ENCODE measurements at regions not wholly inside any gene's neighbourhood (a gene's known extent, or its start where the extent isn't known, plus 50 kb on each side); places are given as distances from the start of the nearest gene placed in this dataset.

- H3K4me3 ChIP-seq (replicated peaks in 1 of 3; ENCODE audit: insufficient read depth in 1 of 3, low read depth in 2 of 3, low read length in 3 of 3) = no peak overlapping the region
- no TSS peak for BruUV-seq (replicated peaks)
- ATAC-seq (no peak), FAIRE-seq (no peak), DNase-seq (ENCODE audit: low spot score) (no peak)
- no peaks in the 10 kb centered on the region for H3K27me3 ChIP-seq (ENCODE audit: control insufficient read depth in 1 of 2, insufficient read depth in 2 of 2, low read length in 2 of 2)
- H3K27ac ChIP-seq (ENCODE audit: extremely low read length, insufficient read depth, low read length) = no peak overlapping the region
- POLR2A ChIA-PET = no interaction called here
- H2AFZ ChIP-seq (ENCODE audit: low read length) = no peak overlapping the region
- no peaks in the 10 kb centered on the region for H3K36me3 ChIP-seq (replicated peaks in 1 of 2; ENCODE audit: control insufficient read depth in 1 of 2, insufficient read depth in 2 of 2, low read length in 2 of 2)
- no peaks in the 10 kb centered on the region for H3K79me2 ChIP-seq (ENCODE audit: insufficient read depth, low read length)
- H4K20me1 ChIP-seq (ENCODE audit: insufficient read depth, low read length) = no peaks in the 10 kb centered on the region
- no peak overlapping the region for H3K9ac ChIP-seq (ENCODE audit: insufficient read depth, low read depth, low read length)
- TF ChIP-seq ZNF274 (CRISPR knock-in tag; IDR thresholded peaks at IDR 0.05) (no peak), ZNF256 (CRISPR knock-in tag; conservative IDR thresholded peaks at IDR 0.05) (no peak), ZNF382 (CRISPR knock-in tag; IDR thresholded peaks at IDR 0.05; ENCODE audit: borderline replicate concordance) (no peak), REXO4 (CRISPR knock-in tag; IDR thresholded peaks at IDR 0.05; ENCODE audit: borderline replicate concordance) (no peak), ZNF354B (CRISPR knock-in tag; IDR thresholded peaks at IDR 0.05) (no peak)
- intact Hi-C loops (cut with micrococcal nuclease; ENCODE audit: unreplicated experiment) = no loop called here
- no peak overlapping the region for H3K4me2 ChIP-seq (ENCODE audit: low read depth, low read length)
- in situ Hi-C loops (cut with HindIII; ENCODE audit: extremely low pct_ligation_motif_present, low pct_unique_long_range_greater_than_20kb) = no loop called here
- CTCF ChIA-PET (ENCODE audit: low intra/inter-chr PET ratio, low total read pairs) = no interaction called here
- H3K4me1 ChIP-seq (ENCODE audit: insufficient read depth, low read length) = no peaks in the 10 kb centered on the region
- WGBS (ENCODE audit: low lambda C conversion rate) = under 1% methylated on average over 4 of the region's 4 CpGs
- peaks cover 69% of the 10 kb centered on the region for H3K9me3 ChIP-seq (ENCODE audit: low read length)
These were observed 590.5 kb upstream of the LRFN5 start for GRCh38 chr14:41016213-41016612.

- ChIA-PET CTCF (ENCODE audit: low intra/inter-chr PET ratio, low total read pairs) (no interaction called here), POLR2A (no interaction called here)
- ATAC-seq (no peak), DNase-seq (ENCODE audit: low spot score) (no peak), FAIRE-seq (no peak)
- BruUV-seq (replicated peaks) = no TSS peak
- H3K4me3 ChIP-seq (replicated peaks in 1 of 3; ENCODE audit: insufficient read depth in 1 of 3, low read depth in 2 of 3, low read length in 3 of 3) = no peak overlapping the region
- no peak overlapping the region for H3K27ac ChIP-seq (ENCODE audit: extremely low read length, insufficient read depth, low read length)
- no peaks in the 10 kb centered on the region for H3K27me3 ChIP-seq (ENCODE audit: control insufficient read depth in 1 of 2, insufficient read depth in 2 of 2, low read length in 2 of 2)
- H3K4me1 ChIP-seq (ENCODE audit: insufficient read depth, low read length) = no peaks in the 10 kb centered on the region
- TF ChIP-seq ZNF446 (CRISPR knock-in tag; IDR thresholded peaks at IDR 0.05) = no peak
- no peak for TF ChIP-seq TAF15 (IDR thresholded peaks at IDR 0.05; ENCODE audit: low read depth, low read length, poor library complexity, severe bottlenecking)
- no peak for TF ChIP-seq ZNF598 (CRISPR knock-in tag; IDR thresholded peaks at IDR 0.05; ENCODE audit: borderline replicate concordance)
- TF ChIP-seq, protein P1, sequence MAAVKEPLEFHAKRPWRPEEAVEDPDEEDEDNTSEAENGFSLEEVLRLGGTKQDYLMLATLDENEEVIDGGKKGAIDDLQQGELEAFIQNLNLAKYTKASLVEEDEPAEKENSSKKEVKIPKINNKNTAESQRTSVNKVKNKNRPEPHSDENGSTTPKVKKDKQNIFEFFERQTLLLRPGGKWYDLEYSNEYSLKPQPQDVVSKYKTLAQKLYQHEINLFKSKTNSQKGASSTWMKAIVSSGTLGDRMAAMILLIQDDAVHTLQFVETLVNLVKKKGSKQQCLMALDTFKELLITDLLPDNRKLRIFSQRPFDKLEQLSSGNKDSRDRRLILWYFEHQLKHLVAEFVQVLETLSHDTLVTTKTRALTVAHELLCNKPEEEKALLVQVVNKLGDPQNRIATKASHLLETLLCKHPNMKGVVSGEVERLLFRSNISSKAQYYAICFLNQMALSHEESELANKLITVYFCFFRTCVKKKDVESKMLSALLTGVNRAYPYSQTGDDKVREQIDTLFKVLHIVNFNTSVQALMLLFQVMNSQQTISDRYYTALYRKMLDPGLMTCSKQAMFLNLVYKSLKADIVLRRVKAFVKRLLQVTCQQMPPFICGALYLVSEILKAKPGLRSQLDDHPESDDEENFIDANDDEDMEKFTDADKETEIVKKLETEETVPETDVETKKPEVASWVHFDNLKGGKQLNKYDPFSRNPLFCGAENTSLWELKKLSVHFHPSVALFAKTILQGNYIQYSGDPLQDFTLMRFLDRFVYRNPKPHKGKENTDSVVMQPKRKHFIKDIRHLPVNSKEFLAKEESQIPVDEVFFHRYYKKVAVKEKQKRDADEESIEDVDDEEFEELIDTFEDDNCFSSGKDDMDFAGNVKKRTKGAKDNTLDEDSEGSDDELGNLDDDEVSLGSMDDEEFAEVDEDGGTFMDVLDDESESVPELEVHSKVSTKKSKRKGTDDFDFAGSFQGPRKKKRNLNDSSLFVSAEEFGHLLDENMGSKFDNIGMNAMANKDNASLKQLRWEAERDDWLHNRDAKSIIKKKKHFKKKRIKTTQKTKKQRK (IDR thresholded peaks at IDR 0.05; ENCODE audit: low read length) = no peak
- no peak for TF ChIP-seq ZNF784 (CRISPR knock-in tag; IDR thresholded peaks at IDR 0.05; ENCODE audit: borderline replicate concordance)
- TF ChIP-seq SP5 (CRISPR knock-in tag; IDR thresholded peaks at IDR 0.05; ENCODE audit: borderline replicate concordance, low read depth) = no peak
- no peak for TF ChIP-seq ZBTB1 (CRISPR knock-in tag; IDR thresholded peaks at IDR 0.05; ENCODE audit: borderline replicate concordance)
- TF ChIP-seq ZNF788 (CRISPR knock-in tag; IDR thresholded peaks at IDR 0.05; ENCODE audit: borderline replicate concordance) = no peak
- in situ Hi-C loops (cut with HindIII; ENCODE audit: extremely low pct_ligation_motif_present, low pct_unique_long_range_greater_than_20kb) = no loop called here
- H3K9me3 ChIP-seq (ENCODE audit: low read length) = peaks cover 82% of the 10 kb centered on the region
- H2AFZ ChIP-seq (ENCODE audit: low read length) = no peak overlapping the region
- H3K79me2 ChIP-seq (ENCODE audit: insufficient read depth, low read length) = no peaks in the 10 kb centered on the region
- no peaks in the 10 kb centered on the region for H4K20me1 ChIP-seq (ENCODE audit: insufficient read depth, low read length)
- intact Hi-C loops (cut with micrococcal nuclease; ENCODE audit: unreplicated experiment) = no loop called here
- no peak overlapping the region for H3K9ac ChIP-seq (ENCODE audit: insufficient read depth, low read depth, low read length)
- H3K36me3 ChIP-seq (replicated peaks in 1 of 2; ENCODE audit: control insufficient read depth in 1 of 2, insufficient read depth in 2 of 2, low read length in 2 of 2) = no peaks in the 10 kb centered on the region
- no peak overlapping the region for H3K4me2 ChIP-seq (ENCODE audit: low read depth, low read length)
- 14% methylated on average over 3 of the region's 3 CpGs for WGBS (ENCODE audit: low lambda C conversion rate)
These were observed 606.3 kb upstream of the LRFN5 start for GRCh38 chr14:41000350-41000749.

All from HepG2 (cell line).